ENCODE measurements at regions not wholly inside any gene's neighbourhood (a gene's known extent, or its start where the extent isn't known, plus 50 kb on each side); places are given as distances from the start of the nearest gene placed in this dataset.
"Not testable (repeated sequence)": the region's sequence is repeated elsewhere in the genome, so short reads cannot be mapped to it uniquely, and the experiment has no call there.

GRCh38 chr2:150806336-150806735, 318.9 kb upstream of the RND3 start:
- DNase-seq (ENCODE audit: low spot score): no peak
- TF ChIP-seq CTCF (IDR thresholded peaks at IDR 0.05; ENCODE audit: extremely low read depth, missing control alignments): no peak

GRCh38 chr2:150803689-150804398, 316.4 kb upstream of the RND3 start:
- no peak for DNase-seq (ENCODE audit: low spot score)
- no peak for TF ChIP-seq CTCF (IDR thresholded peaks at IDR 0.05; ENCODE audit: extremely low read depth, missing control alignments)

GRCh38 chr2:150802635-150803034, 315.2 kb upstream of the RND3 start:
- no peak for TF ChIP-seq CTCF (IDR thresholded peaks at IDR 0.05; ENCODE audit: extremely low read depth, missing control alignments)
- no peak for DNase-seq (ENCODE audit: low spot score)

GRCh38 chr2:150796236-150796635, 308.8 kb upstream of the RND3 start:
- DNase-seq (ENCODE audit: low spot score): not testable (repeated sequence)

- DNase-seq (ENCODE audit: low spot score): no peak
- no peak for TF ChIP-seq CTCF (IDR thresholded peaks at IDR 0.05; ENCODE audit: extremely low read depth, missing control alignments)
These were observed 305.4 kb upstream of the RND3 start for GRCh38 chr2:150792780-150793300.

- TF ChIP-seq CTCF (IDR thresholded peaks at IDR 0.05; ENCODE audit: extremely low read depth, missing control alignments): no peak
- DNase-seq (ENCODE audit: low spot score): no peak
These were observed 304.1 kb upstream of the RND3 start for GRCh38 chr2:150791567-150791966.

- no peak for TF ChIP-seq CTCF (IDR thresholded peaks at IDR 0.05; ENCODE audit: extremely low read depth, missing control alignments)
- DNase-seq (ENCODE audit: low spot score): no peak
These were observed 302.0 kb upstream of the RND3 start for GRCh38 chr2:150789376-150789905.
